ENCODE measurements at regions not wholly inside any gene's neighbourhood (a gene's known extent, or its start where the extent isn't known, plus 50 kb on each side); places are given as distances from the start of the nearest gene placed in this dataset.

GRCh38 chr7:69129951-69130350, 468.3 kb upstream of the AUTS2 start:
- H3K4me3 ChIP-seq (ENCODE audit: low read depth, low read length): no peak overlapping the region
- H3K27ac ChIP-seq: no peak overlapping the region
- no peaks in the 10 kb centered on the region for H3K27me3 ChIP-seq (replicated peaks)
- H3K36me3 ChIP-seq (replicated peaks): no peaks in the 10 kb centered on the region
- in situ Hi-C loops (cut with HindIII; ENCODE audit: low pct_ligation_motif_present, low sequenced_read_pairs): no loop called here
- no peak for TF ChIP-seq CTCF (IDR thresholded peaks at IDR 0.05; ENCODE audit: low read depth, low read length, missing control alignments)
- no peak for DNase-seq

GRCh38 chr7:69130396-69130795, 467.9 kb upstream of the AUTS2 start:
- Histone ChIP-seq H3K36me3 (replicated peaks) (no peaks in the 10 kb centered on the region), H3K4me3 (ENCODE audit: low read depth, low read length) (no peak overlapping the region), H3K27ac (no peak overlapping the region), H3K27me3 (replicated peaks) (no peaks in the 10 kb centered on the region)
- DNase-seq: no peak
- no peak for TF ChIP-seq CTCF (IDR thresholded peaks at IDR 0.05; ENCODE audit: low read depth, low read length, missing control alignments)
- in situ Hi-C loops (cut with HindIII; ENCODE audit: low pct_ligation_motif_present, low sequenced_read_pairs): no loop called here

GRCh38 chr7:69134316-69134715, 464.0 kb upstream of the AUTS2 start:
- in situ Hi-C loops (cut with HindIII; ENCODE audit: low pct_ligation_motif_present, low sequenced_read_pairs): no loop called here
- Histone ChIP-seq H3K36me3 (replicated peaks) (no peaks in the 10 kb centered on the region), H3K4me3 (ENCODE audit: low read depth, low read length) (no peak overlapping the region), H3K27me3 (replicated peaks) (no peaks in the 10 kb centered on the region), H3K27ac (no peak overlapping the region)
- no peak for TF ChIP-seq CTCF (IDR thresholded peaks at IDR 0.05; ENCODE audit: low read depth, low read length, missing control alignments)
- no peak for DNase-seq

DNA sequence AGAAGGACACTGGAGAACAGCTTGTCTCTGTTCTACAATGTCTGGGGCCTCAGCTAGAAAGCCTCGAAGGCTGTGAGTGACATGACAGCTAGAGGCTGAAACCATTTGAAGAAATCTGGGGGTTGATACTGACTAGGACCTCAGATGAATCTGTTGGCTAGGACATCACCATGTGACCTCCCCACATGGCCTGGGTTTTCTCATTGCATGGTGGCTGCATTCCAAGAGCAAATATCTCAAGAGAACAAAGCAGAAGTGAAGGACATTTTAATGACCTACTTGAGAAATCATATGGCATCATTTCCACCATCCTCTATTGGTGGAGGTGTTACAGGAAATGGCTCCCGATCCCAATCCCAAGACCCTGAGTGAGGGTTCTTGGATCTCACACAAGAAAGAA, 450.6 kb upstream of the AUTS2 start:
- in situ Hi-C loops (cut with HindIII; ENCODE audit: low pct_ligation_motif_present, low sequenced_read_pairs): no loop called here
- H3K27ac ChIP-seq: no peak overlapping the region
- H3K36me3 ChIP-seq (replicated peaks): no peaks in the 10 kb centered on the region
- no peak for TF ChIP-seq CTCF (IDR thresholded peaks at IDR 0.05; ENCODE audit: low read depth, low read length, missing control alignments)
- no peak overlapping the region for H3K4me3 ChIP-seq (ENCODE audit: low read depth, low read length)
- no peak for DNase-seq
- H3K27me3 ChIP-seq (replicated peaks): no peaks in the 10 kb centered on the region

DNA sequence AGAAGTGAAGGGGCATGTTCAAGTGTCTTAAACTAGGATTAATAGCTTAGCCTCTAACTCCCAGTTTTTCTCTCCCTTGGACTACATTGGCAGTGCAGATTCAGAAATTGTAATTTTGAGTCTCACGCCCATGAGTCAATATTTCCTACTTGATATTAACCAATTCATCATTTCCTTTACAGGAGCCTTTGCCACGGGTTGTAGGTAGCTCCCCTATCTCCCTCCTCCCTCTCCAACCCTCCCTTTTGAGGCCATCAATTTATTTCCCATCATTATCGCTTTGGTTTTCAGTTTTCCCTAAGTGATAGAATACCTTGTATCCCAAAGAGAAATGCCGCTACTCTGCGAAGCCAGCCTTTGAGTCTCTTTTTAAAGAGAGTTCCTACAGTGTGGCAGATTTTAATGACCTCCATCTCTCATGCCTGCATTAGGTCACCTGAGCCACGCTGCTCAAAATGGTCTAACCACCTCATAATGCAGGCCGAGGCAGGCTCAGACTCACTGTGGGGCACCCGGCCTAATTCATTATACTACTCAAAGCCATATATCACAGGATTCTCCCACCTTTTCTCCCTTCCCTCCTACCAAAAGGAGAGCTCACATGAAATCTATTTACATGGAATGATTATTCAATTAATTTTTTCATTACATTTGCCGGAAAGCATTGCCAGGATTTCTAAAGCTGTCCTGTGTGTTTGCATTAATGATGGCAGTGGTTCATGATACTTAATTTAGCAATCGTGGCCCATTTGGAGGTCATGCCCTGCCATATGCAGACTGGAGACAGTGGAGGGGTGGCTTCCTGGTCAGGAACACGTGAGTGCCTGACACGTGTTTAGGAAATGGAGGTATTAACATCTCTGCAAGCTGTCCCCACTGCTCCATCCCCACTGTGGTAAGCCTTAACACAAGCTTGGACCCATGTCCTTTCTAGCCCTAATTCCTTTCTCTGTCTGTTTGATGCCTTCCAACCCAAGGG, 448.2 kb upstream of the AUTS2 start:
- H3K4me3 ChIP-seq (ENCODE audit: low read depth, low read length): no peak overlapping the region
- H3K36me3 ChIP-seq (replicated peaks): no peaks in the 10 kb centered on the region
- H3K27ac ChIP-seq: no peak overlapping the region
- no peaks in the 10 kb centered on the region for H3K27me3 ChIP-seq (replicated peaks)
- in situ Hi-C loops (cut with HindIII; ENCODE audit: low pct_ligation_motif_present, low sequenced_read_pairs): no loop called here
- no peak for TF ChIP-seq CTCF (IDR thresholded peaks at IDR 0.05; ENCODE audit: low read depth, low read length, missing control alignments)
- no peak for DNase-seq
